Endothelial cell (in vitro differentiated cells): ENCODE measurements at regions not wholly inside any gene's neighbourhood (a gene's known extent, or its start where the extent isn't known, plus 50 kb on each side); places are given as distances from the start of the nearest gene placed in this dataset.

Experiments
- DNase-seq: peaks from one replicate; pipeline ENCODE4 v3.0.0; 2021; ENCODE audit warnings: low spot score
- H3K27ac Mint-ChIP-seq: one replicate; pipeline ENCODE4 v1.8.0; 2021; ENCODE audit warnings: mixed read lengths, inconsistent platforms; ENCODE audit not compliant: unreplicated experiment
- H3K27me3 Mint-ChIP-seq: one replicate; pipeline ENCODE4 v1.8.0; 2021; ENCODE audit warnings: mild to moderate bottlenecking, moderate library complexity, mixed read lengths, inconsistent platforms; ENCODE audit not compliant: unreplicated experiment
- H3K36me3 Mint-ChIP-seq: one replicate; pipeline ENCODE4 v1.8.0; 2021; ENCODE audit warnings: mild to moderate bottlenecking, low read depth, mixed read lengths, inconsistent platforms; ENCODE audit not compliant: unreplicated experiment
- H3K4me1 Mint-ChIP-seq: one replicate; pipeline ENCODE4 v1.8.0; 2021; ENCODE audit warnings: mild to moderate bottlenecking, mixed read lengths, inconsistent platforms; ENCODE audit not compliant: unreplicated experiment
- H3K4me3 Mint-ChIP-seq: one replicate; pipeline ENCODE4 v1.8.0; 2021; ENCODE audit warnings: mild to moderate bottlenecking, mixed read lengths, inconsistent platforms; ENCODE audit not compliant: unreplicated experiment
- H3K9me3 Mint-ChIP-seq: one replicate; pipeline ENCODE4 v1.8.0; 2021; ENCODE audit warnings: mixed read lengths, inconsistent platforms; ENCODE audit not compliant: unreplicated experiment
- TF ChIP-seq, protein P1 (sequence below): fragments of 200-600 bp; sonication (generic); IDR thresholded peaks from one replicate; pipeline ENCODE4 v1.5.0; 2021; ENCODE audit warnings: antibody characterized with exemption; ENCODE audit not compliant: unreplicated experiment

- Mint-ChIP-seq H3K9me3 (no peaks in the 10 kb centered on the region), H3K4me1 (no peaks in the 10 kb centered on the region), H3K4me3 (no peak overlapping the region), H3K27me3 (no peaks in the 10 kb centered on the region), H3K27ac (no peak overlapping the region), H3K36me3 (no peaks in the 10 kb centered on the region)
- no peak for DNase-seq
- TF ChIP-seq, protein P1, sequence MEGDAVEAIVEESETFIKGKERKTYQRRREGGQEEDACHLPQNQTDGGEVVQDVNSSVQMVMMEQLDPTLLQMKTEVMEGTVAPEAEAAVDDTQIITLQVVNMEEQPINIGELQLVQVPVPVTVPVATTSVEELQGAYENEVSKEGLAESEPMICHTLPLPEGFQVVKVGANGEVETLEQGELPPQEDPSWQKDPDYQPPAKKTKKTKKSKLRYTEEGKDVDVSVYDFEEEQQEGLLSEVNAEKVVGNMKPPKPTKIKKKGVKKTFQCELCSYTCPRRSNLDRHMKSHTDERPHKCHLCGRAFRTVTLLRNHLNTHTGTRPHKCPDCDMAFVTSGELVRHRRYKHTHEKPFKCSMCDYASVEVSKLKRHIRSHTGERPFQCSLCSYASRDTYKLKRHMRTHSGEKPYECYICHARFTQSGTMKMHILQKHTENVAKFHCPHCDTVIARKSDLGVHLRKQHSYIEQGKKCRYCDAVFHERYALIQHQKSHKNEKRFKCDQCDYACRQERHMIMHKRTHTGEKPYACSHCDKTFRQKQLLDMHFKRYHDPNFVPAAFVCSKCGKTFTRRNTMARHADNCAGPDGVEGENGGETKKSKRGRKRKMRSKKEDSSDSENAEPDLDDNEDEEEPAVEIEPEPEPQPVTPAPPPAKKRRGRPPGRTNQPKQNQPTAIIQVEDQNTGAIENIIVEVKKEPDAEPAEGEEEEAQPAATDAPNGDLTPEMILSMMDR = no peak
These were observed 72.7 kb upstream of the MYOCD start for GRCh38 chr17:12592941-12593340.

- no peak for DNase-seq
- TF ChIP-seq, protein P1 = no peak
- H3K4me1 Mint-ChIP-seq = no peaks in the 10 kb centered on the region
- H3K27me3 Mint-ChIP-seq = no peaks in the 10 kb centered on the region
- H3K36me3 Mint-ChIP-seq = no peaks in the 10 kb centered on the region
- H3K9me3 Mint-ChIP-seq = no peaks in the 10 kb centered on the region
- H3K27ac Mint-ChIP-seq = no peak overlapping the region
- H3K4me3 Mint-ChIP-seq = no peak overlapping the region
These were observed 68.7 kb upstream of the MYOCD start for GRCh38 chr17:12596961-12597360.

DNA sequence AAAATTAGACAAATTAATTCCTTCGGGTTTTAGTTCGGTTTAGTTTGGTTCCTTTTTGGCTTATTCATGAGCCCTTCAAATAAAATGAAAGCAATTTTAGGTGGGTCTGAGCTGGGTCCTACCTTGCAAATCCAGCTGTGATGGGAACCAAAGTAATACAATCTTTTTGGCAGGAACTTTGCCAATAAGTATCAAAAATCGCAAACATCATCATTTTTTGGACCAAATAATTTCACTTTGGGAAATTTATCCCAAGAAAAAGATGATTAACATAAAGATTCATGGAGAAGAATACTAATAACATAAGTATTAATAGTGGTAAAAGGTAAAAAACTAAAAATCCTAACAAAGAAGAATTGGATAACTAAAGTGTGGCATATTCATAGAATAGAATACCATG, 67.8 kb upstream of the MYOCD start:
- no peaks in the 10 kb centered on the region for H3K4me1 Mint-ChIP-seq
- H3K9me3 Mint-ChIP-seq = no peaks in the 10 kb centered on the region
- no peak overlapping the region for H3K4me3 Mint-ChIP-seq
- H3K36me3 Mint-ChIP-seq = no peaks in the 10 kb centered on the region
- H3K27ac Mint-ChIP-seq = no peak overlapping the region
- TF ChIP-seq, protein P1 = no peak
- no peaks in the 10 kb centered on the region for H3K27me3 Mint-ChIP-seq
- no peak for DNase-seq

DNA sequence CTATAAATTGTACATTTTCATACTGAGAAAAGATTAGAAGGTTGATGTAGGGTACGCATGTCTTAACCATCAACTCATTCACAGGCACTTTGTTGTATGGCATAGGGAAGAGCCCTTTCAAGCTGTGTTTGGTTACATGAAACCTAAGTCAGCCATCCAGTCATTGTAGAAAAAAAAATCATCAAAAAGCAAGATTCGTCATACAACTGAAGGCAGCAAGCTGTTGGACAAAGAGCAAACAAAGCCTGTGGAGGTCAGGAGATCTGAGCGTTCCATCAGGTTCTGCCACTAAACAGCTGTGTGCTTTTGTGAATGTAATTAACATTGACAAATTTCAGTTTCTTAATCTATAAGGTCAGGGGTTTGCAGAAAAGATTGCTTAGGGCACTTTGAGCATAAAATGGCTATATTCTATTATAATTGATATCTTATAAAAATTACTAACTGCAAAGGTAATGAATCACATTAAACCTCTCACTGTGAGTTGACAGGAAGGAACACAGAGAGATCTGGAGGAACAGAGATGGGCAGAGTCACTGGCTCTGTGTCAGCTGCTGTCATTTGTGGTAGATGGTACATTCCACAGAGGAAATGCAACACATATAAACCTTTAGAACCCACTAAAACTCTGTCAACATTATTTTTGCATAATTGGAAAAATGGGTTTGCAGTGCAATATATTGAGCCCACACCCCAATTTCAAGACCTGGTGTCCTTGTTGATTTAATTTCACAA, 66.3 kb upstream of the MYOCD start:
- no peak overlapping the region for H3K27ac Mint-ChIP-seq
- TF ChIP-seq, protein P1 = no peak
- no peaks in the 10 kb centered on the region for H3K4me1 Mint-ChIP-seq
- H3K4me3 Mint-ChIP-seq = no peak overlapping the region
- no peaks in the 10 kb centered on the region for H3K36me3 Mint-ChIP-seq
- no peaks in the 10 kb centered on the region for H3K9me3 Mint-ChIP-seq
- no peak for DNase-seq
- H3K27me3 Mint-ChIP-seq = no peaks in the 10 kb centered on the region

- no peak for DNase-seq
- Mint-ChIP-seq H3K27ac (no peak overlapping the region), H3K4me3 (no peak overlapping the region), H3K9me3 (no peaks in the 10 kb centered on the region), H3K4me1 (no peaks in the 10 kb centered on the region), H3K27me3 (no peaks in the 10 kb centered on the region), H3K36me3 (no peaks in the 10 kb centered on the region)
- TF ChIP-seq, protein P1 = no peak
These were observed 65.3 kb upstream of the MYOCD start for GRCh38 chr17:12600349-12600748.
